Natural killer cell (primary cell): ENCODE measurements at regions not wholly inside any gene's neighbourhood (a gene's known extent, or its start where the extent isn't known, plus 50 kb on each side); places are given as distances from the start of the nearest gene placed in this dataset.

Source experiments
- ATAC-seq, 3 donors: fragments of 150-1000 bp in 2 of 3; fragments of 200-7000 bp in 1 of 3; cut with Tn5 transposase; 1 replicate in 1 of 3; 2 replicates in 2 of 3; pipeline ENCODE4 v1.10.0; 2021; ENCODE audit warnings: mild to moderate bottlenecking in 2 of 3, moderate library complexity in 2 of 3
- DNase-seq, 2 donors: peaks; one replicate each; pipeline versions ENCODE4 v3.0.0 to v3.0.0-alpha.2; 2013 to 2021; ENCODE audit warnings: mixed read lengths in 1 of 2
- H3K27ac ChIP-seq: one replicate; pipeline ENCODE4 v1.5.1; 2013; ENCODE audit warnings: mild to moderate bottlenecking, low read length
- H3K27me3 ChIP-seq: one replicate; pipeline ENCODE4 v1.6.1; 2013; ENCODE audit warnings: low read length; ENCODE audit not compliant: control insufficient read depth, insufficient read depth
- H3K36me3 ChIP-seq: one replicate; pipeline ENCODE4 v1.6.1; 2013; ENCODE audit warnings: low read length; ENCODE audit not compliant: control insufficient read depth, insufficient read depth
- H3K4me1 ChIP-seq: one replicate; pipeline ENCODE4 v1.6.1; 2013; ENCODE audit warnings: low read length; ENCODE audit not compliant: control insufficient read depth, insufficient read depth
- H3K4me3 ChIP-seq: one replicate; pipeline ENCODE4 v1.5.1; 2013; ENCODE audit warnings: low read length
- H3K9me3 ChIP-seq: one replicate; pipeline ENCODE4 v1.6.1; 2013; ENCODE audit warnings: low read length; ENCODE audit not compliant: control insufficient read depth, insufficient read depth
- H3K27ac Mint-ChIP-seq, 2 donors: one replicate each; pipeline ENCODE4 v1.8.0; 2022; ENCODE audit warnings: mild to moderate bottlenecking in 2 of 2, mixed read lengths in 2 of 2, moderate library complexity in 1 of 2
- H3K27me3 Mint-ChIP-seq, 2 donors: one replicate each; pipeline ENCODE4 v1.8.0; 2022; ENCODE audit warnings: low read depth in 2 of 2, mixed read lengths in 2 of 2
- H3K36me3 Mint-ChIP-seq: one replicate; pipeline ENCODE4 v1.8.0; 2022; ENCODE audit warnings: mixed read lengths
- H3K4me1 Mint-ChIP-seq, 2 donors: one replicate each; pipeline ENCODE4 v1.8.0; 2022; ENCODE audit warnings: mixed read lengths in 2 of 2
- H3K4me3 Mint-ChIP-seq: one replicate; pipeline ENCODE4 v1.8.0; 2022; ENCODE audit warnings: mild to moderate bottlenecking, moderate library complexity, mixed read lengths
- H3K9me3 Mint-ChIP-seq, 2 donors: one replicate each; pipeline ENCODE4 v1.8.0; 2022; ENCODE audit warnings: mixed read lengths in 2 of 2
- CTCF ChIP-seq: fragments of 200-600 bp; IDR thresholded peaks from one replicate; pipeline ENCODE4 v1.8.0; 2022; ENCODE audit warnings: antibody characterized with exemption
- WGBS: methylation state at CpG from one replicate; pipeline ENCODE4 v1.1.7; 2013; ENCODE audit warnings: missing lambda C conversion rate; ENCODE audit not compliant: insufficient coverage; 5-methylcytosine and 5-hydroxymethylcytosine counted together
- intact Hi-C: fragments of 100-400 bp; cut with micrococcal nuclease; formaldehyde crosslinking; loops from one replicate; pipeline ENCODE4 v1.14.2; 2022

GRCh38 chr6:140731741-140732140 lies 1357.3 kb upstream of the CITED2 start:
- H3K9me3 Mint-ChIP-seq, result peaks cover 3 to 4% of the 10 kb centered on the region in 2 donors
- intact Hi-C loops, result no loop called here
- H3K36me3 Mint-ChIP-seq, result peaks cover 7% of the 10 kb centered on the region
- no peak for DNase-seq
- no peak for ATAC-seq
- 78% methylated on average over 1 of the region's 3 CpGs for WGBS
- Histone ChIP-seq H3K27me3 (no peaks in the 10 kb centered on the region), H3K36me3 (no peaks in the 10 kb centered on the region), H3K4me1 (no peaks in the 10 kb centered on the region), H3K27ac (no peak overlapping the region), H3K4me3 (no peak overlapping the region), H3K9me3 (no peaks in the 10 kb centered on the region)
- no peak overlapping the region for H3K4me3 Mint-ChIP-seq
- no peaks in the 10 kb centered on the region for H3K27me3 Mint-ChIP-seq
- H3K27ac Mint-ChIP-seq, result no peak overlapping the region
- H3K4me1 Mint-ChIP-seq, result no peaks in the 10 kb centered on the region
- TF ChIP-seq CTCF, result no peak

GRCh38 chr6:140729521-140729920 lies 1355.1 kb upstream of the CITED2 start:
- Histone ChIP-seq H3K4me1 (no peaks in the 10 kb centered on the region), H3K4me3 (no peak overlapping the region), H3K27ac (no peak overlapping the region), H3K36me3 (no peaks in the 10 kb centered on the region), H3K9me3 (no peaks in the 10 kb centered on the region), H3K27me3 (no peaks in the 10 kb centered on the region)
- Mint-ChIP-seq H3K9me3 (peaks cover 3 to 4% of the 10 kb centered on the region in 2 donors), H3K4me3 (no peak overlapping the region), H3K4me1 (no peaks in the 10 kb centered on the region), H3K27me3 (no peaks in the 10 kb centered on the region), H3K27ac (no peak overlapping the region), H3K36me3 (peaks cover 7% of the 10 kb centered on the region)
- intact Hi-C loops, result no loop called here
- DNase-seq (no peak), ATAC-seq (no peak)
- no peak for TF ChIP-seq CTCF

- no peak overlapping the region for H3K27ac Mint-ChIP-seq
- Histone ChIP-seq H3K27ac (no peak overlapping the region), H3K9me3 (no peaks in the 10 kb centered on the region), H3K27me3 (no peaks in the 10 kb centered on the region), H3K36me3 (no peaks in the 10 kb centered on the region), H3K4me3 (no peak overlapping the region), H3K4me1 (no peaks in the 10 kb centered on the region)
- TF ChIP-seq CTCF, result no peak
- ATAC-seq, result no peak
- DNase-seq, result no peak
- H3K4me3 Mint-ChIP-seq, result no peak overlapping the region
- H3K9me3 Mint-ChIP-seq, result peaks cover 6 to 13% of the 10 kb centered on the region in 2 donors
- no peaks in the 10 kb centered on the region for H3K27me3 Mint-ChIP-seq
- intact Hi-C loops, result no loop called here
- H3K36me3 Mint-ChIP-seq, result no peaks in the 10 kb centered on the region
- no peaks in the 10 kb centered on the region for H3K4me1 Mint-ChIP-seq
These were observed 1343.6 kb upstream of the CITED2 start for GRCh38 chr6:140718021-140718420.

GRCh38 chr6:140713495-140713894 lies 1339.0 kb upstream of the CITED2 start:
- H3K27ac Mint-ChIP-seq, result no peak overlapping the region
- no peaks in the 10 kb centered on the region for H3K27me3 Mint-ChIP-seq
- peaks cover 5 to 10% of the 10 kb centered on the region in 2 donors for H3K9me3 Mint-ChIP-seq
- DNase-seq (no peak), ATAC-seq (no peak)
- intact Hi-C loops, result no loop called here
- Histone ChIP-seq H3K27me3 (no peaks in the 10 kb centered on the region), H3K4me1 (no peaks in the 10 kb centered on the region), H3K9me3 (no peaks in the 10 kb centered on the region), H3K36me3 (no peaks in the 10 kb centered on the region), H3K4me3 (no peak overlapping the region), H3K27ac (no peak overlapping the region)
- no peaks in the 10 kb centered on the region for H3K36me3 Mint-ChIP-seq
- H3K4me1 Mint-ChIP-seq, result no peaks in the 10 kb centered on the region
- TF ChIP-seq CTCF, result no peak
- H3K4me3 Mint-ChIP-seq, result no peak overlapping the region
- WGBS, result no CpG with 5 or more reads among the region's 1 CpG
